Kidney (tissue), 13 donors: ENCODE measurements at regions not wholly inside any gene's neighbourhood (a gene's known extent, or its start where the extent isn't known, plus 50 kb on each side); places are given as distances from the start of the nearest gene placed in this dataset.

Source experiments
- DNase-seq, 5 donors: peaks; one replicate each; pipeline ENCODE4 v3.0.0-alpha.2; 2013 to 2020
- FAIRE-seq: peaks from 2 replicates; lab custom pipeline; 2012; peaks lifted over from hg19 to GRCh38; lab: Jason Lieb, UNC
- H3K27ac ChIP-seq, 2 donors: one replicate each; pipeline ENCODE4 v1.7.0; 2013; ENCODE audit warnings: low read depth in 2 of 2, low read length in 2 of 2, inconsistent platforms in 1 of 2
- H3K27me3 ChIP-seq: one replicate; pipeline ENCODE4 v1.7.1; 2013; ENCODE audit warnings: low read length, inconsistent platforms; ENCODE audit not compliant: control insufficient read depth, insufficient read depth
- H3K36me3 ChIP-seq, 3 donors: one replicate each; pipeline versions ENCODE4 v1.7.0 to v1.7.1; 2013; ENCODE audit warnings: low read length in 3 of 3, control low read depth in 1 of 3, inconsistent platforms in 1 of 3; ENCODE audit not compliant: insufficient read depth in 3 of 3, control insufficient read depth in 2 of 3
- H3K4me1 ChIP-seq, 3 donors: one replicate each; pipeline versions ENCODE4 v1.7.0 to v1.7.1; 2013; ENCODE audit warnings: low read length in 3 of 3, inconsistent platforms in 1 of 3, low read depth in 1 of 3; ENCODE audit not compliant: control insufficient read depth in 2 of 3, insufficient read depth in 2 of 3
- H3K4me3 ChIP-seq, 3 donors: one replicate each; pipeline versions ENCODE4 v1.7.0 to v1.8.1; 2013; ENCODE audit warnings: low read length in 3 of 3, control low read depth in 1 of 3, inconsistent platforms in 1 of 3
- H3K9ac ChIP-seq, 3 donors: one replicate each; pipeline versions ENCODE4 v1.7.0 to v1.7.1; 2013; ENCODE audit warnings: low read length in 3 of 3, control low read depth in 1 of 3, inconsistent platforms in 1 of 3
- H3K9me3 ChIP-seq, 3 donors: one replicate each; pipeline versions ENCODE4 v1.7.0 to v1.7.1; 2013; ENCODE audit warnings: low read length in 3 of 3, control low read depth in 1 of 3, inconsistent platforms in 1 of 3; ENCODE audit not compliant: control insufficient read depth in 2 of 3, insufficient read depth in 1 of 3
- intact Hi-C: fragments of 100-400 bp; cut with DNase I; formaldehyde crosslinking; loops from one replicate; pipeline ENCODE4 v1.11.1; 2022
- TF ChIP-seq, protein P1 (sequence below): IDR thresholded peaks from 3 replicates; pipeline ENCODE4 v1.5.1; 2012; ENCODE audit warnings: mild to moderate bottlenecking, moderate library complexity, borderline replicate concordance; ENCODE audit not compliant: insufficient read depth; ENCODE audit errors: extremely low read depth
- donor health status: control.
- donor health status: control.
- donor health status: control.
- donor health status: control.
- donor health status: control.
- donor health status: DM: yes; HTN: yes; CAD: no.
- donor health status: Normal renal cell carcinoma (clear cell type).

DNA sequence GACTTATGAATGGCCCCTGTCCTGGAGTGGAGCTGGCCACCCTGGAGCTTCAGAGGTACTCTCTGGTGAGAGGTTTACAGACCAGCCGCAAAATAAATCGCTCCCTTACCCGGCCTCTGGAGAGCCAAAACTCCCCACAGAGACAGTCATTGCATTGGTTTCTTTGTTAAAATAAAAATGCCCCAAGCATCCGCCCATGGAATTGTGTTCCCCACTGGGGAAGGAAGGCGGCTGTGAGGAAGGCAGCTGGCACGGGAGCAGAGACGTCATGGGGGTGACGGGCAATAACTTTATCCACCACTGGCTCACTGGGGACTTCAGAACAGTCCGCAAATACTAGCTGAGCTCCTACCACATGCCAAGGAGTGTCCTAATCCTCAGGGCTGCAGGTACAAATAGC is 266.2 kb upstream of the FOXF1 start:
- Histone ChIP-seq H3K36me3 (no peaks in the 10 kb centered on the region), H3K4me3 (no peak overlapping the region), H3K27me3 (peaks cover 18% of the 10 kb centered on the region), H3K4me1 (peaks cover 0 to 3% (median 0%) of the 10 kb centered on the region in 3 donors), H3K27ac (no peak overlapping the region), H3K9me3 (peaks cover 0 to 5% (median 0%) of the 10 kb centered on the region in 3 donors), H3K9ac (no peak overlapping the region)
- TF ChIP-seq, protein P1, sequence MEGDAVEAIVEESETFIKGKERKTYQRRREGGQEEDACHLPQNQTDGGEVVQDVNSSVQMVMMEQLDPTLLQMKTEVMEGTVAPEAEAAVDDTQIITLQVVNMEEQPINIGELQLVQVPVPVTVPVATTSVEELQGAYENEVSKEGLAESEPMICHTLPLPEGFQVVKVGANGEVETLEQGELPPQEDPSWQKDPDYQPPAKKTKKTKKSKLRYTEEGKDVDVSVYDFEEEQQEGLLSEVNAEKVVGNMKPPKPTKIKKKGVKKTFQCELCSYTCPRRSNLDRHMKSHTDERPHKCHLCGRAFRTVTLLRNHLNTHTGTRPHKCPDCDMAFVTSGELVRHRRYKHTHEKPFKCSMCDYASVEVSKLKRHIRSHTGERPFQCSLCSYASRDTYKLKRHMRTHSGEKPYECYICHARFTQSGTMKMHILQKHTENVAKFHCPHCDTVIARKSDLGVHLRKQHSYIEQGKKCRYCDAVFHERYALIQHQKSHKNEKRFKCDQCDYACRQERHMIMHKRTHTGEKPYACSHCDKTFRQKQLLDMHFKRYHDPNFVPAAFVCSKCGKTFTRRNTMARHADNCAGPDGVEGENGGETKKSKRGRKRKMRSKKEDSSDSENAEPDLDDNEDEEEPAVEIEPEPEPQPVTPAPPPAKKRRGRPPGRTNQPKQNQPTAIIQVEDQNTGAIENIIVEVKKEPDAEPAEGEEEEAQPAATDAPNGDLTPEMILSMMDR = no peak
- intact Hi-C loops = no loop called here
- DNase-seq = no peak
- FAIRE-seq = no peak

DNA sequence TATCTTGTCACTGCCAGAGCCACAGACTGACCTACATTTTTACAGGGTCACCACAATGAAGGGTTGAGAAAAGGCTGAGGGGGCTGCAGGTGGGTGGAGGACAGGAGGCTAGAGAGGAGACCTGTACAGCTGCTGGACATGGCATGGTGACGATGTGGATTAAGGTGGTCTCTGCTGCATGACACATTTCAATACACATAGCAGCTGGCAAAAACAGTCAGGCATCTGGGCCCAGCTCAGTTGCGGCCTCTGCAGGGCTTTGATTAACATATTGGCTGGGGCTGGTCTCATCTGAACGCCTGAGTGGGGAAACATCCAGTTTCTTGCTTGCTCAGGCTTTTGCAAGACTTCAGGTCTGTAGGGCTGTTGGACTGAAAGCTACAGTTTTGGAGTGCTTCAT is 265.4 kb upstream of the FOXF1 start:
- intact Hi-C loops = no loop called here
- no peak overlapping the region for H3K9ac ChIP-seq
- FAIRE-seq (no peak), DNase-seq (no peak)
- no peaks in the 10 kb centered on the region for H3K36me3 ChIP-seq
- H3K27me3 ChIP-seq = peaks cover 12% of the 10 kb centered on the region
- H3K27ac ChIP-seq = no peak overlapping the region
- no peak overlapping the region for H3K4me3 ChIP-seq
- H3K4me1 ChIP-seq = peaks cover 0 to 3% (median 0%) of the 10 kb centered on the region in 3 donors
- TF ChIP-seq, protein P1 = no peak
- peaks cover 0 to 5% (median 0%) of the 10 kb centered on the region in 3 donors for H3K9me3 ChIP-seq

DNA sequence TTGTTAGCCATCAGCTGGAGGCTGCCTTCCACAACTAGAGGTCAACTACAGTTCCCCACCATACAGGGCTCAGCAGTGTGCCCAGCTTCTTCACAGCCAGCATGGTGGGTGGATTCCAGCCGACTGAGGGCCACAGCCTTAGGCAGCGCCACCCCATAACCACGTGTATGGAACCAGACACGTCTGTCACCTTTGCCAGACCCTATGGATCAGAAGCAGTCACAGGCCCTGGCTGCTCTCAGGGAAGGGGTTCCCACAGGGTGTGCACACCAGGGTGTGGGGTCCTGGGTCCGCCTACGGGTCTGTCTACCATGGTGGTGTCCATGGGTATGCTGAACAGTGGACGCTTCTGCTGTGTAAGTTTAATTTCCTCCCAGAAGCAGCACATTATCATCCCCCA is 265.0 kb upstream of the FOXF1 start:
- no peak overlapping the region for H3K9ac ChIP-seq
- DNase-seq (peak in 1 of 5 donors; percentile 18), FAIRE-seq (no peak)
- H3K27me3 ChIP-seq = peaks cover 12% of the 10 kb centered on the region
- H3K9me3 ChIP-seq = peaks cover 0 to 5% (median 0%) of the 10 kb centered on the region in 3 donors
- peaks cover 0 to 3% (median 0%) of the 10 kb centered on the region in 3 donors for H3K4me1 ChIP-seq
- TF ChIP-seq, protein P1 = no peak
- H3K27ac ChIP-seq = no peak overlapping the region
- no peaks in the 10 kb centered on the region for H3K36me3 ChIP-seq
- no peak overlapping the region for H3K4me3 ChIP-seq
- intact Hi-C loops = no loop called here

DNA sequence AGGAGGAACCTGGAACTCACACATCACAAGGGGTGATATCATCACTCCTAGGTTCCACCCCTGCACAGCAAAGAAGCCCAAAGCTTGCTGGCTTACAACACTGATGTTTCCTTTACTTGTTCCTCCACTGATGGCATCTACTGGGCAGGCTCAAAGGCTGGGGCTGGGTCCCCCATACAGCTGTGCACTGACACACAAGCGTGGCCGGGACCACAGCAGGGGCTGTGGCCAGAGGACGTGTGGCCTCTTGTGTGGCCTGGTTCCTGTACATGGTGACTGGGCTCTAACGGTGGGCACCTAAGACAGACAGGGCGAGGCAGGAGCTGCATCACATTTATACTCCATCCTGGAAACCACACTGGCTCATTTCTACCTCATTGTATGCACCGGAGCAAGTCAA is 264.4 kb upstream of the FOXF1 start:
- peaks cover 11% of the 10 kb centered on the region for H3K27me3 ChIP-seq
- FAIRE-seq = no peak

More for the DNA sequence above, 264.4 kb upstream of the FOXF1 start:
- no peak overlapping the region for H3K4me3 ChIP-seq
- TF ChIP-seq, protein P1 = no peak
- H3K9me3 ChIP-seq = peaks cover 0 to 5% (median 0%) of the 10 kb centered on the region in 3 donors
- DNase-seq = no peak
- H3K27ac ChIP-seq = no peak overlapping the region
- peaks cover 0 to 3% (median 0%) of the 10 kb centered on the region in 3 donors for H3K4me1 ChIP-seq
- intact Hi-C loops = no loop called here
- no peak overlapping the region for H3K9ac ChIP-seq
- no peaks in the 10 kb centered on the region for H3K36me3 ChIP-seq
